ENCODE measurements at regions not wholly inside any gene's neighbourhood (a gene's known extent, or its start where the extent isn't known, plus 50 kb on each side); places are given as distances from the start of the nearest gene placed in this dataset.

DNA sequence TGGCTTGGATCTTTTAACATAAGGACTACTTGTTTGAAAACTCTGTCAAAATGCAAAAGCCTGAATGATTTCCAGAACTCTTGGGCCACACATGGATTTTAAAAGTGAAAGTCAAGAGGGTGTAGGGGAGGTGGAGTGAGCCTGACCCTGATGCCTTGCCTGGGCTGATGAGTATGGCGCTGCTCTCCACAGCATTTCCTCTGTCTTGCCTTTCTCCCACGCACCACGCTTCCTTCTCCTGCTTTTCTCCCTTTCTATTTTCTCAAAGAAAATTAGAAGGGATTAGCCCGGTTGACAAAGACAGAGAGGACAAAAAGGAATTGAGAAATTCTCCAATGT, 207.0 kb upstream of the CCDC68 start:
- no peak overlapping the region for H3K27ac ChIP-seq (ENCODE audit: low read depth, low read length)
- H3K4me3 ChIP-seq (ENCODE audit: low read depth, low read length): no peak overlapping the region
- no peaks in the 10 kb centered on the region for H3K4me1 ChIP-seq (ENCODE audit: control insufficient read depth, insufficient read depth, low read length)
- no peak for DNase-seq (ENCODE audit: low read depth in 4 of 6, low spot score in 6 of 6)
- WGBS (ENCODE audit: insufficient coverage): no CpG with 5 or more reads among the region's 4 CpGs
- no peaks in the 10 kb centered on the region for H3K36me3 ChIP-seq (ENCODE audit: control insufficient read depth, insufficient read depth, low read length)
- no peaks in the 10 kb centered on the region for H3K27me3 ChIP-seq (ENCODE audit: control insufficient read depth, insufficient read depth, low read length)
- H3K9me3 ChIP-seq (ENCODE audit: control insufficient read depth, insufficient read depth, low read length): no peaks in the 10 kb centered on the region

GRCh38 chr18:55163550-55163949, 204.3 kb upstream of the CCDC68 start:
- H3K4me3 ChIP-seq (ENCODE audit: low read depth, low read length): no peak overlapping the region
- H3K36me3 ChIP-seq (ENCODE audit: control insufficient read depth, insufficient read depth, low read length): no peaks in the 10 kb centered on the region
- no peak for DNase-seq (ENCODE audit: low read depth in 4 of 6, low spot score in 6 of 6)
- no peaks in the 10 kb centered on the region for H3K9me3 ChIP-seq (ENCODE audit: control insufficient read depth, insufficient read depth, low read length)
- no peak overlapping the region for H3K27ac ChIP-seq (ENCODE audit: low read depth, low read length)
- WGBS (ENCODE audit: insufficient coverage): 95% methylated on average over 7 of the region's 7 CpGs
- no peaks in the 10 kb centered on the region for H3K27me3 ChIP-seq (ENCODE audit: control insufficient read depth, insufficient read depth, low read length)
- H3K4me1 ChIP-seq (ENCODE audit: control insufficient read depth, insufficient read depth, low read length): no peaks in the 10 kb centered on the region

DNA sequence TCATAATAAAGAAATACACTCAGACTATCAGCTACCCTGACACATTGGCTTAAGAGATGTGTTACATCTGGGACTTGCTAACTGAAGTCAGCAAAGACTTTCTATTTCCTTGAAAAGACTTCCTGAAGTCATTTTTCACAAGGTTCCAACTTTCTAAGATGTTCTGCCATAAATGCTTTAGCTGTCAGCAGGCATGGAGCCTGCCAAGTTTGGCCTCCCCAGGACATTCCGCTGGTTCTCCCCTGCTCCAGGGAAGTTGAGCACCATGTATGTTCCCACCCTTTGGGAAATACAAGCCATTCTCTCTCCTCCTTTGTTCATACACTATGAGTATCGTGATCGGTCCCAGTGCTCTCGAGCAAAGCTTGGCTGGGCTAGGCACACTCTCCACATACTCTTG, 202.7 kb upstream of the CCDC68 start:
- no peak overlapping the region for H3K4me3 ChIP-seq (ENCODE audit: low read depth, low read length)
- no peaks in the 10 kb centered on the region for H3K27me3 ChIP-seq (ENCODE audit: control insufficient read depth, insufficient read depth, low read length)
- H3K9me3 ChIP-seq (ENCODE audit: control insufficient read depth, insufficient read depth, low read length): no peaks in the 10 kb centered on the region
- WGBS (ENCODE audit: insufficient coverage): 91% methylated on average over 1 of the region's 4 CpGs
- H3K36me3 ChIP-seq (ENCODE audit: control insufficient read depth, insufficient read depth, low read length): no peaks in the 10 kb centered on the region
- no peak for DNase-seq (ENCODE audit: low read depth in 4 of 6, low spot score in 6 of 6)
- H3K27ac ChIP-seq (ENCODE audit: low read depth, low read length): no peak overlapping the region
- H3K4me1 ChIP-seq (ENCODE audit: control insufficient read depth, insufficient read depth, low read length): no peaks in the 10 kb centered on the region

GRCh38 chr18:55159027-55159426, 199.8 kb upstream of the CCDC68 start:
- Histone ChIP-seq H3K4me3 (ENCODE audit: low read depth, low read length) (no peak overlapping the region), H3K27ac (ENCODE audit: low read depth, low read length) (no peak overlapping the region), H3K36me3 (ENCODE audit: control insufficient read depth, insufficient read depth, low read length) (no peaks in the 10 kb centered on the region), H3K9me3 (ENCODE audit: control insufficient read depth, insufficient read depth, low read length) (no peaks in the 10 kb centered on the region), H3K27me3 (ENCODE audit: control insufficient read depth, insufficient read depth, low read length) (no peaks in the 10 kb centered on the region), H3K4me1 (ENCODE audit: control insufficient read depth, insufficient read depth, low read length) (no peaks in the 10 kb centered on the region)
- no peak for DNase-seq (ENCODE audit: low read depth in 4 of 6, low spot score in 6 of 6)
- WGBS (ENCODE audit: insufficient coverage): 80% methylated on average over 1 of the region's 4 CpGs

- no peak overlapping the region for H3K27ac ChIP-seq (ENCODE audit: low read depth, low read length)
- DNase-seq (ENCODE audit: low read depth in 4 of 6, low spot score in 6 of 6): no peak
- no peaks in the 10 kb centered on the region for H3K27me3 ChIP-seq (ENCODE audit: control insufficient read depth, insufficient read depth, low read length)
- H3K4me1 ChIP-seq (ENCODE audit: control insufficient read depth, insufficient read depth, low read length): no peaks in the 10 kb centered on the region
- H3K36me3 ChIP-seq (ENCODE audit: control insufficient read depth, insufficient read depth, low read length): no peaks in the 10 kb centered on the region
- no peaks in the 10 kb centered on the region for H3K9me3 ChIP-seq (ENCODE audit: control insufficient read depth, insufficient read depth, low read length)
- H3K4me3 ChIP-seq (ENCODE audit: low read depth, low read length): no peak overlapping the region
- 86% methylated on average over 4 of the region's 4 CpGs for WGBS (ENCODE audit: insufficient coverage)
Observed at GRCh38 chr18:55158570-55158969, 199.3 kb upstream of the CCDC68 start.

- Histone ChIP-seq H3K27me3 (ENCODE audit: control insufficient read depth, insufficient read depth, low read length) (no peaks in the 10 kb centered on the region), H3K9me3 (ENCODE audit: control insufficient read depth, insufficient read depth, low read length) (no peaks in the 10 kb centered on the region), H3K4me3 (ENCODE audit: low read depth, low read length) (no peak overlapping the region), H3K4me1 (ENCODE audit: control insufficient read depth, insufficient read depth, low read length) (no peaks in the 10 kb centered on the region), H3K27ac (ENCODE audit: low read depth, low read length) (no peak overlapping the region), H3K36me3 (ENCODE audit: control insufficient read depth, insufficient read depth, low read length) (no peaks in the 10 kb centered on the region)
- no peak for DNase-seq (ENCODE audit: low read depth in 4 of 6, low spot score in 6 of 6)
- no CpG with 5 or more reads among the region's 2 CpGs for WGBS (ENCODE audit: insufficient coverage)
Observed at GRCh38 chr18:55153346-55153745, 194.1 kb upstream of the CCDC68 start.

- H3K27me3 ChIP-seq (ENCODE audit: control insufficient read depth, insufficient read depth, low read length): no peaks in the 10 kb centered on the region
- no peaks in the 10 kb centered on the region for H3K36me3 ChIP-seq (ENCODE audit: control insufficient read depth, insufficient read depth, low read length)
- WGBS (ENCODE audit: insufficient coverage): no CpG with 5 or more reads among the region's 1 CpG
- H3K4me1 ChIP-seq (ENCODE audit: control insufficient read depth, insufficient read depth, low read length): no peaks in the 10 kb centered on the region
- H3K27ac ChIP-seq (ENCODE audit: low read depth, low read length): no peak overlapping the region
- H3K9me3 ChIP-seq (ENCODE audit: control insufficient read depth, insufficient read depth, low read length): no peaks in the 10 kb centered on the region
- no peak overlapping the region for H3K4me3 ChIP-seq (ENCODE audit: low read depth, low read length)
- peak in 1 of 6 donors; percentile 30 for DNase-seq (ENCODE audit: low read depth in 4 of 6, low spot score in 6 of 6)
Observed at GRCh38 chr18:55152801-55153200, 193.5 kb upstream of the CCDC68 start.

- Histone ChIP-seq H3K4me3 (ENCODE audit: low read depth, low read length) (no peak overlapping the region), H3K36me3 (ENCODE audit: control insufficient read depth, insufficient read depth, low read length) (no peaks in the 10 kb centered on the region), H3K9me3 (ENCODE audit: control insufficient read depth, insufficient read depth, low read length) (no peaks in the 10 kb centered on the region), H3K27ac (ENCODE audit: low read depth, low read length) (no peak overlapping the region), H3K27me3 (ENCODE audit: control insufficient read depth, insufficient read depth, low read length) (no peaks in the 10 kb centered on the region), H3K4me1 (ENCODE audit: control insufficient read depth, insufficient read depth, low read length) (no peaks in the 10 kb centered on the region)
- 61% methylated on average over 6 of the region's 6 CpGs for WGBS (ENCODE audit: insufficient coverage)
- DNase-seq (ENCODE audit: low read depth in 4 of 6, low spot score in 6 of 6): peak in 2 of 6 donors; percentile 11 to 71
Observed at GRCh38 chr18:55149994-55150393, 190.7 kb upstream of the CCDC68 start.

GRCh38 chr18:55147791-55148190, 188.5 kb upstream of the CCDC68 start:
- no peaks in the 10 kb centered on the region for H3K4me1 ChIP-seq (ENCODE audit: control insufficient read depth, insufficient read depth, low read length)
- no peak for DNase-seq (ENCODE audit: low read depth in 4 of 6, low spot score in 6 of 6)
- no peaks in the 10 kb centered on the region for H3K9me3 ChIP-seq (ENCODE audit: control insufficient read depth, insufficient read depth, low read length)
- no peak overlapping the region for H3K4me3 ChIP-seq (ENCODE audit: low read depth, low read length)
- H3K27ac ChIP-seq (ENCODE audit: low read depth, low read length): no peak overlapping the region
- no peaks in the 10 kb centered on the region for H3K36me3 ChIP-seq (ENCODE audit: control insufficient read depth, insufficient read depth, low read length)
- H3K27me3 ChIP-seq (ENCODE audit: control insufficient read depth, insufficient read depth, low read length): no peaks in the 10 kb centered on the region
- WGBS (ENCODE audit: insufficient coverage): 80% methylated on average over 1 of the region's 3 CpGs

DNA sequence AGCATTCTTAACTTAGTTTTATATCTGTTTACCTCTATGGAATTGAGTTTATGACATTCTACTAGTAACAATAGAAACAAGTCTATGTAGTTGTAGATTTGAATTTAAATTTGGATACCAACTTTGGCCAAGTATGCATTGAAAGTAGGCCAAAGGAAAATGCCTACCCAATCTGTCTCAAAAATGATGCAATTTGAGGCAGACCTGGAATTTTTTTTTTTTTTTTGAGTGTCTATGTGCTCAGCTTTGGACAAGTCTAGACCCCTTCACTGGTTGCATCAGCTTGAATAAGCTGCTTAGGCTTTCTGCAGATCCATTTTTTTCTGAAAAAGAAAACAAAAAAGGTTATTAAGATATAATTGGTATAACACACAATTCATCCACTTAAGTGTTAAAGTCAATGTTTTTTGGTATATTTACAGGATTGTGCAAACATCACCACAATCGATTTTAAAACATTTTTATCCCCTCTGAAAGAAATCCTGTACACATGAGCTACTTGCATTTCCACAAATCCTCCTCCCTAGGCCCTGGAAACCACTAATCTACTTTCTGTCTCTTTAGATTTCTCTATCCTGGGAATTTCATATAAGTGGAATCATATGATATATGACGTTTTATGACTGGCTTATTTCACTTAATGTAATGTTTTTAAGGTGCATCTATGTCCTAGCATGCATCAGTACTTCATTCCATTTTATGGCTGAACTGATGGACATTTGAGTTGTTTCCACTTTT, 185.1 kb upstream of the CCDC68 start:
- Histone ChIP-seq H3K4me3 (ENCODE audit: low read depth, low read length) (no peak overlapping the region), H3K27me3 (ENCODE audit: control insufficient read depth, insufficient read depth, low read length) (no peaks in the 10 kb centered on the region), H3K9me3 (ENCODE audit: control insufficient read depth, insufficient read depth, low read length) (no peaks in the 10 kb centered on the region), H3K36me3 (ENCODE audit: control insufficient read depth, insufficient read depth, low read length) (no peaks in the 10 kb centered on the region), H3K27ac (ENCODE audit: low read depth, low read length) (no peak overlapping the region), H3K4me1 (ENCODE audit: control insufficient read depth, insufficient read depth, low read length) (peaks cover 3% of the 10 kb centered on the region)
- WGBS (ENCODE audit: insufficient coverage): 60% methylated on average over 1 of the region's 2 CpGs
- DNase-seq (ENCODE audit: low read depth in 4 of 6, low spot score in 6 of 6): peak in 1 of 6 donors; percentile 50

Measured in spinal cord (tissue), 9 donors.